HEK293 (cell line): ENCODE measurements at regions not wholly inside any gene's neighbourhood (a gene's known extent, or its start where the extent isn't known, plus 50 kb on each side); places are given as distances from the start of the nearest gene placed in this dataset.
"Not testable (repeated sequence)": the region's sequence is repeated elsewhere in the genome, so short reads cannot be mapped to it uniquely, and the experiment has no call there.

Experiments
- CTCF ChIA-PET: fragments of 350-600 bp; formaldehyde crosslinking; extraction: SDS; loops from one replicate; lab custom pipeline; 2021; ENCODE audit warnings: antibody characterized with exemption; lab: Yijun Ruan, JAX
- POLR2A ChIA-PET: fragments of 300-600 bp; formaldehyde crosslinking; extraction: SDS; loops from one replicate; lab custom pipeline; 2020; ENCODE audit warnings: antibody characterized with exemption, inconsistent platforms; lab: Yijun Ruan, JAX
- H3K27ac ChIP-seq: fragments of 200-500 bp; sonication (Bioruptor generic); 2 replicates; pipeline ENCODE4 v1.5.1; 2014; ENCODE audit warnings: low read depth, low read length, control low read depth, inconsistent platforms; ENCODE audit errors: extremely low read depth
- H3K36me3 ChIP-seq, 2 experiments: fragments of 200-500 bp in 1 of 2; sonication (Bioruptor generic) in 1 of 2; 1 replicate in 1 of 2; 2 replicates in 1 of 2; pipeline ENCODE4 v1.5.1; 2014 to 2017; ENCODE audit warnings: inconsistent platforms in 2 of 2, low read length in 2 of 2; ENCODE audit not compliant: control insufficient read depth in 2 of 2, insufficient read depth in 1 of 2
- H3K4me1 ChIP-seq: fragments of 200-500 bp; sonication (Bioruptor generic); 2 replicates; pipeline ENCODE4 v1.5.1; 2014; ENCODE audit warnings: mild to moderate bottlenecking, low read length, inconsistent platforms; ENCODE audit not compliant: control insufficient read depth, insufficient read depth
- H3K4me3 ChIP-seq: 2 replicates; pipeline ENCODE4 v1.5.1; 2011; ENCODE audit warnings: low read depth, mild to moderate bottlenecking, control low read depth, low read length, moderate library complexity
- H3K9me3 ChIP-seq: fragments of 200-500 bp; sonication (Bioruptor generic); 2 replicates; pipeline ENCODE4 v1.5.1; 2014; ENCODE audit warnings: low read depth, low read length, inconsistent platforms; ENCODE audit not compliant: control insufficient read depth, insufficient read depth
- BCL11B ChIP-seq: fragments of 450-650 bp; formaldehyde crosslinking; IDR thresholded peaks from 2 replicates; pipeline ENCODE4 v1.5.1; 2016; ENCODE audit warnings: low read depth, missing biosample characterization, missing genetic modification characterization
- GLI4 ChIP-seq: fragments of 450-650 bp; formaldehyde crosslinking; IDR thresholded peaks from 2 replicates; pipeline ENCODE4 v1.5.1; 2016; ENCODE audit warnings: missing biosample characterization, missing genetic modification characterization
- HOXD13 ChIP-seq: sonication (generic); formaldehyde crosslinking; IDR thresholded peaks from 2 replicates; pipeline ENCODE4 v1.8.0; 2022; ENCODE audit warnings: missing genetic modification reagents, borderline replicate concordance
- KLF9 ChIP-seq: fragments of 450-650 bp; formaldehyde crosslinking; IDR thresholded peaks from 2 replicates; pipeline ENCODE4 v1.5.1; 2016; ENCODE audit warnings: missing biosample characterization, missing genetic modification characterization, low read depth
- REST ChIP-seq: fragments of 450-650 bp; formaldehyde crosslinking; IDR thresholded peaks from 2 replicates; pipeline ENCODE4 v1.5.1; 2016; ENCODE audit warnings: missing biosample characterization, missing genetic modification characterization
- ZBTB26 ChIP-seq: fragments of 450-650 bp; formaldehyde crosslinking; optimal IDR thresholded peaks from 2 replicates; pipeline ENCODE3; 2016; ENCODE audit warnings: missing biosample characterization, mild to moderate bottlenecking, missing genetic modification characterization
- ZEB2 ChIP-seq: fragments of 450-650 bp; formaldehyde crosslinking; IDR thresholded peaks from 2 replicates; pipeline ENCODE4 v1.5.1; 2016; ENCODE audit warnings: missing biosample characterization, missing genetic modification characterization
- ZNF10 ChIP-seq: fragments of 450-650 bp; formaldehyde crosslinking; IDR thresholded peaks from 2 replicates; pipeline ENCODE4 v1.5.1; 2017; ENCODE audit warnings: missing biosample characterization, missing genetic modification characterization
- ZNF121 ChIP-seq: fragments of 450-650 bp; formaldehyde crosslinking; IDR thresholded peaks from 2 replicates; pipeline ENCODE4 v1.5.1; 2016; ENCODE audit warnings: missing biosample characterization, missing genetic modification characterization
- ZNF175 ChIP-seq: fragments of 450-650 bp; formaldehyde crosslinking; IDR thresholded peaks from 2 replicates; pipeline ENCODE4 v1.5.1; 2016; ENCODE audit warnings: missing biosample characterization, missing genetic modification characterization
- ZNF19 ChIP-seq: fragments of 450-650 bp; formaldehyde crosslinking; IDR thresholded peaks from 2 replicates; pipeline ENCODE4; 2016; ENCODE audit warnings: missing biosample characterization, missing genetic modification characterization, low read depth
- ZNF416 ChIP-seq: fragments of 450-650 bp; formaldehyde crosslinking; IDR thresholded peaks from 2 replicates; pipeline ENCODE4 v1.5.1; 2016; ENCODE audit warnings: missing biosample characterization, missing genetic modification characterization
- ZNF510 ChIP-seq: fragments of 450-650 bp; formaldehyde crosslinking; IDR thresholded peaks from 2 replicates; pipeline ENCODE4 v1.5.1; 2018; ENCODE audit warnings: mild to moderate bottlenecking, missing genetic modification characterization, missing biosample characterization; ENCODE audit not compliant: insufficient replicate concordance
- ZNF571 ChIP-seq: fragments of 450-650 bp; formaldehyde crosslinking; IDR thresholded peaks from 2 replicates; pipeline ENCODE4 v1.5.0; 2017; ENCODE audit warnings: missing biosample characterization, missing genetic modification characterization
- ZNF600 ChIP-seq: fragments of 450-650 bp; formaldehyde crosslinking; IDR thresholded peaks from 2 replicates; pipeline ENCODE4 v1.5.1; 2016; ENCODE audit warnings: missing biosample characterization, missing genetic modification characterization
- ZNF768 ChIP-seq: fragments of 450-650 bp; formaldehyde crosslinking; IDR thresholded peaks from 2 replicates; pipeline ENCODE4 v1.5.1; 2018; ENCODE audit warnings: missing biosample characterization, mild to moderate bottlenecking, missing genetic modification characterization
- ZNF785 ChIP-seq: fragments of 450-650 bp; formaldehyde crosslinking; IDR thresholded peaks from 2 replicates; pipeline ENCODE4 v1.5.1; 2016; ENCODE audit warnings: missing biosample characterization, missing genetic modification characterization
- ZSCAN5A ChIP-seq: fragments of 450-650 bp; formaldehyde crosslinking; IDR thresholded peaks from 2 replicates; pipeline ENCODE4 v1.5.1; 2016; ENCODE audit warnings: missing biosample characterization, missing genetic modification characterization

GRCh38 chrX:3994315-3994714, 280.9 kb upstream of the PRKX start (continued):
- TF ChIP-seq ZNF19 = no peak
- no peak for TF ChIP-seq ZBTB26 (tag by site-specific recombination)

GRCh38 chrX:3990569-3990968, 277.1 kb upstream of the PRKX start:
- CTCF ChIA-PET = no interaction called here
- H3K9me3 ChIP-seq = no peaks in the 10 kb centered on the region
- POLR2A ChIA-PET = no interaction called here
- TF ChIP-seq KLF9 (no peak), ZSCAN5A (tag by site-specific recombination) (no peak), REST (tag by site-specific recombination) (peak; percentile 37; the same call in 1 of the 2 replicates), ZNF510 (tag by site-specific recombination) (no peak), ZNF600 (tag by site-specific recombination) (no peak)
- no peak overlapping the region for H3K27ac ChIP-seq
- H3K4me1 ChIP-seq = no peaks in the 10 kb centered on the region
- no peaks in the 10 kb centered on the region for H3K36me3 ChIP-seq
- H3K4me3 ChIP-seq = no peak overlapping the region

- H3K4me1 ChIP-seq, H3K27ac ChIP-seq, POLR2A ChIA-PET, H3K36me3 ChIP-seq, H3K9me3 ChIP-seq, H3K4me3 ChIP-seq: not testable (repeated sequence)
- CTCF ChIA-PET = interaction anchor here (0.6 kb wide), 1 partner anchor 176 kb away, joined by 3 read pairs; no protein-coding TSS in a partner anchor
Observed at GRCh38 chrX:3972104-3972858, 258.8 kb upstream of the PRKX start.

GRCh38 chrX:3968749-3969148, 255.3 kb upstream of the PRKX start:
- Histone ChIP-seq H3K9me3 (no peaks in the 10 kb centered on the region), H3K27ac (no peak overlapping the region), H3K4me3 (no peak overlapping the region), H3K36me3 (no peaks in the 10 kb centered on the region), H3K4me1 (no peaks in the 10 kb centered on the region)
- TF ChIP-seq REST (tag by site-specific recombination) (no peak), BCL11B (tag by site-specific recombination) (no peak), ZNF768 (tag by site-specific recombination) (no peak), ZNF416 (no peak), ZNF785 (tag by site-specific recombination) (no peak), ZNF175 (tag by site-specific recombination) (no peak), ZNF121 (tag by site-specific recombination) (no peak), ZNF10 (no peak), ZEB2 (tag by site-specific recombination) (no peak), ZNF571 (tag by site-specific recombination) (no peak), GLI4 (tag by site-specific recombination) (no peak), HOXD13 (CRISPR knock-in tag) (no peak)
- CTCF ChIA-PET = no interaction called here
- POLR2A ChIA-PET = no interaction called here
